ENCODE measurements at regions not wholly inside any gene's neighbourhood (a gene's known extent, or its start where the extent isn't known, plus 50 kb on each side); places are given as distances from the start of the nearest gene placed in this dataset.

GRCh38 chr5:25649628-25650265 lies 1005.0 kb upstream of the CDH10 start:
- intact Hi-C loops (cut with DNase I; ENCODE audit: low total_unique reads) = no loop called here
- WGBS, 5 donors = 93 to 96% (median 96%) methylated on average over 16 of the region's 16 CpGs

GRCh38 chr5:25646421-25647341 lies 1001.9 kb upstream of the CDH10 start:
- H3K27ac ChIP-seq = no peak overlapping the region
- H3K36me3 ChIP-seq = no peaks in the 10 kb centered on the region
- H3K9me3 ChIP-seq = peaks cover 0 to 27% (median 22%) of the 10 kb centered on the region in 8 donors
- DNase-seq = no peak
- intact Hi-C loops (cut with DNase I; ENCODE audit: low total_unique reads) = no loop called here
- H3K4me3 ChIP-seq = no peak overlapping the region
- H3K27me3 ChIP-seq (replicated peaks in 1 of 7) = no peaks in the 10 kb centered on the region
- 71 to 85% (median 78%) methylated on average over 3 of the region's 3 CpGs for WGBS, 5 donors
- no peak for TF ChIP-seq POLR2A (IDR thresholded peaks at IDR 0.05)
- no peak for TF ChIP-seq CTCF (IDR thresholded peaks at IDR 0.05 in 8 of 11, conservative IDR thresholded peaks at IDR 0.05 in 3 of 11)
- TF ChIP-seq POLR2AphosphoS5 (IDR thresholded peaks at IDR 0.05) = no peak
- H3K4me1 ChIP-seq = no peaks in the 10 kb centered on the region

More at GRCh38 chr5:25649628-25650265, 1005.0 kb upstream of the CDH10 start:
- Histone ChIP-seq H3K36me3 (no peaks in the 10 kb centered on the region), H3K4me3 (no peak overlapping the region), H3K9me3 (peaks cover 0 to 39% (median 29%) of the 10 kb centered on the region in 8 donors), H3K27me3 (replicated peaks in 1 of 7) (no peaks in the 10 kb centered on the region), H3K4me1 (no peaks in the 10 kb centered on the region), H3K27ac (no peak overlapping the region)
- no peak for TF ChIP-seq POLR2AphosphoS5 (IDR thresholded peaks at IDR 0.05)
- no peak for TF ChIP-seq CTCF (IDR thresholded peaks at IDR 0.05 in 8 of 11, conservative IDR thresholded peaks at IDR 0.05 in 3 of 11)
- no peak for TF ChIP-seq POLR2A (IDR thresholded peaks at IDR 0.05)
- no peak for DNase-seq

GRCh38 chr5:25641124-25641523 lies 996.3 kb upstream of the CDH10 start:
- DNase-seq = no peak
- no peak overlapping the region for H3K27ac ChIP-seq
- WGBS, 5 donors = 75 to 92% (median 84%) methylated on average over 2 of the region's 2 CpGs
- intact Hi-C loops (cut with DNase I; ENCODE audit: low total_unique reads) = no loop called here
- TF ChIP-seq CTCF (IDR thresholded peaks at IDR 0.05 in 8 of 11, conservative IDR thresholded peaks at IDR 0.05 in 3 of 11) (no peak), POLR2AphosphoS5 (IDR thresholded peaks at IDR 0.05) (no peak), POLR2A (IDR thresholded peaks at IDR 0.05) (no peak)
- H3K9me3 ChIP-seq = peaks cover 0 to 11% (median 3%) of the 10 kb centered on the region in 8 donors
- no peak overlapping the region for H3K4me3 ChIP-seq
- no peaks in the 10 kb centered on the region for H3K36me3 ChIP-seq
- H3K4me1 ChIP-seq = no peaks in the 10 kb centered on the region
- H3K27me3 ChIP-seq (replicated peaks in 1 of 7) = no peaks in the 10 kb centered on the region

GRCh38 chr5:25619273-25619672 lies 974.5 kb upstream of the CDH10 start:
- intact Hi-C loops (cut with DNase I; ENCODE audit: low total_unique reads) = no loop called here
- Histone ChIP-seq H3K4me1 (no peaks in the 10 kb centered on the region), H3K4me3 (no peak overlapping the region), H3K9me3 (peaks cover 0 to 14% (median 7%) of the 10 kb centered on the region in 8 donors), H3K27me3 (replicated peaks in 1 of 7) (no peaks in the 10 kb centered on the region), H3K36me3 (no peaks in the 10 kb centered on the region), H3K27ac (no peak overlapping the region)
- TF ChIP-seq CTCF (IDR thresholded peaks at IDR 0.05 in 8 of 11, conservative IDR thresholded peaks at IDR 0.05 in 3 of 11) = no peak
- TF ChIP-seq POLR2A (IDR thresholded peaks at IDR 0.05) = no peak
- no peak for TF ChIP-seq POLR2AphosphoS5 (IDR thresholded peaks at IDR 0.05)
- DNase-seq = no peak
